ENCODE measurements at regions not wholly inside any gene's neighbourhood (a gene's known extent, or its start where the extent isn't known, plus 50 kb on each side); places are given as distances from the start of the nearest gene placed in this dataset.
"Not testable (repeated sequence)": the region's sequence is repeated elsewhere in the genome, so short reads cannot be mapped to it uniquely, and the experiment has no call there.

- DNase-seq (ENCODE audit: low read depth in 4 of 4, low spot score in 1 of 4): no peak
Observed at GRCh38 chr5:62143268-62144229, 162.5 kb upstream of the KIF2A start.

- no peak for DNase-seq (ENCODE audit: low read depth in 4 of 4, low spot score in 1 of 4)
Observed at GRCh38 chr5:62144401-62145022, 161.5 kb upstream of the KIF2A start.

- no peak for DNase-seq (ENCODE audit: low read depth in 4 of 4, low spot score in 1 of 4)
Observed at GRCh38 chr5:62149879-62150278, 156.1 kb upstream of the KIF2A start.

- no peak for DNase-seq (ENCODE audit: low read depth in 4 of 4, low spot score in 1 of 4)
Observed at GRCh38 chr5:62152394-62153087, 153.5 kb upstream of the KIF2A start.

GRCh38 chr5:62154758-62155157 is 151.2 kb upstream of the KIF2A start:
- DNase-seq (ENCODE audit: low read depth in 4 of 4, low spot score in 1 of 4): no peak

GRCh38 chr5:62155988-62156387 is 150.0 kb upstream of the KIF2A start:
- no peak for DNase-seq (ENCODE audit: low read depth in 4 of 4, low spot score in 1 of 4)

GRCh38 chr5:62167561-62168057 is 138.4 kb upstream of the KIF2A start:
- DNase-seq (ENCODE audit: low read depth in 4 of 4, low spot score in 1 of 4): no peak

GRCh38 chr5:62168506-62169281 is 137.3 kb upstream of the KIF2A start:
- no peak for DNase-seq (ENCODE audit: low read depth in 4 of 4, low spot score in 1 of 4)

- no peak for DNase-seq (ENCODE audit: low read depth in 4 of 4, low spot score in 1 of 4)
Observed at GRCh38 chr5:62178258-62178657, 127.7 kb upstream of the KIF2A start.

GRCh38 chr5:62182802-62183201 is 123.2 kb upstream of the KIF2A start:
- no peak for DNase-seq (ENCODE audit: low read depth in 4 of 4, low spot score in 1 of 4)

- no peak for DNase-seq (ENCODE audit: low read depth in 4 of 4, low spot score in 1 of 4)
Observed at GRCh38 chr5:62183727-62184126, 122.3 kb upstream of the KIF2A start.

GRCh38 chr5:62184444-62184843 is 121.6 kb upstream of the KIF2A start:
- DNase-seq (ENCODE audit: low read depth in 4 of 4, low spot score in 1 of 4): no peak

GRCh38 chr5:62190173-62190572 is 115.8 kb upstream of the KIF2A start:
- no peak for DNase-seq (ENCODE audit: low read depth in 4 of 4, low spot score in 1 of 4)

- no peak for DNase-seq (ENCODE audit: low read depth in 4 of 4, low spot score in 1 of 4)
Observed at GRCh38 chr5:62190931-62191330, 115.1 kb upstream of the KIF2A start.

- no peak for DNase-seq (ENCODE audit: low read depth in 4 of 4, low spot score in 1 of 4)
Observed at GRCh38 chr5:62192958-62193357, 113.0 kb upstream of the KIF2A start.

- DNase-seq (ENCODE audit: low read depth in 4 of 4, low spot score in 1 of 4): not testable (repeated sequence)
Observed at GRCh38 chr5:62196532-62196931, 109.5 kb upstream of the KIF2A start.

- no peak for DNase-seq (ENCODE audit: low read depth in 4 of 4, low spot score in 1 of 4)
Observed at GRCh38 chr5:62197697-62198096, 108.3 kb upstream of the KIF2A start.

- DNase-seq (ENCODE audit: low read depth in 4 of 4, low spot score in 1 of 4): no peak
Observed at GRCh38 chr5:62198421-62198820, 107.6 kb upstream of the KIF2A start.

- no peak for DNase-seq (ENCODE audit: low read depth in 4 of 4, low spot score in 1 of 4)
Observed at GRCh38 chr5:62199792-62200716, 106.0 kb upstream of the KIF2A start.
